Common myeloid progenitor, CD34-positive (primary cell): ENCODE measurements at regions not wholly inside any gene's neighbourhood (a gene's known extent, or its start where the extent isn't known, plus 50 kb on each side); places are given as distances from the start of the nearest gene placed in this dataset.
"Not testable (repeated sequence)": the region's sequence is repeated elsewhere in the genome, so short reads cannot be mapped to it uniquely, and the experiment has no call there.

Experiments
- CTCF ChIA-PET: fragments of 350-600 bp; sonication (Branson Sonifier 250); formaldehyde crosslinking; loops from one replicate; lab custom pipeline; 2021; ENCODE audit warnings: antibody characterized with exemption; lab: Charles Lee
- POLR2A ChIA-PET: fragments of 350-600 bp; sonication (Branson Sonifier 250); formaldehyde crosslinking; loops from one replicate; lab custom pipeline; 2021; ENCODE audit warnings: antibody characterized with exemption; lab: Charles Lee
- DNase-seq, 3 donors: peaks; one replicate each; pipeline versions ENCODE4 v3.0.0 to v3.0.0-alpha.2; 2013
- H3K27ac ChIP-seq, 2 experiments: 1 replicate in 1 of 2; 2 replicates in 1 of 2; pipeline ENCODE4 v1.7.0; 2013; ENCODE audit warnings: inconsistent platforms in 2 of 2, low read length in 2 of 2, mild to moderate bottlenecking in 2 of 2, low read depth in 1 of 2, moderate library complexity in 1 of 2; ENCODE audit not compliant: severe bottlenecking in 2 of 2, insufficient read depth in 1 of 2, poor library complexity in 1 of 2
- H3K27me3 ChIP-seq, 5 experiments: replicated peaks in 2 of 5; 1 replicate in 3 of 5; 2 replicates in 2 of 5; pipeline versions ENCODE4 v1.6.1 to v1.7.0; 2013; ENCODE audit warnings: low read length in 4 of 5, mild to moderate bottlenecking in 2 of 5, moderate library complexity in 2 of 5, inconsistent platforms in 1 of 5; ENCODE audit not compliant: insufficient read depth in 5 of 5, control insufficient read depth in 4 of 5
- H3K36me3 ChIP-seq, 4 experiments: 1 replicate in 2 of 4; 2 replicates in 2 of 4; pipeline versions ENCODE4 v1.6.1 to v1.7.0; 2013; ENCODE audit warnings: low read length in 3 of 4, control low read depth in 1 of 4, mild to moderate bottlenecking in 1 of 4; ENCODE audit not compliant: control insufficient read depth in 4 of 4, insufficient read depth in 4 of 4
- H3K4me1 ChIP-seq, 4 experiments: 1 replicate in 3 of 4; 2 replicates in 1 of 4; pipeline versions ENCODE4 v1.6.1 to v1.7.1; 2013; ENCODE audit warnings: low read length in 3 of 4, mild to moderate bottlenecking in 3 of 4, control low read depth in 1 of 4, inconsistent platforms in 1 of 4, moderate library complexity in 1 of 4; ENCODE audit not compliant: control insufficient read depth in 4 of 4, insufficient read depth in 4 of 4; ENCODE audit errors: control extremely low read depth in 1 of 4
- H3K4me3 ChIP-seq, 7 experiments: 1 replicate in 4 of 7; 2 replicates in 3 of 7; pipeline versions ENCODE4 v1.5.1 to v1.7.0; 2013; ENCODE audit warnings: mild to moderate bottlenecking in 7 of 7, low read length in 6 of 7, moderate library complexity in 6 of 7, inconsistent platforms in 2 of 7, low read depth in 2 of 7, control low read depth in 1 of 7; ENCODE audit not compliant: insufficient read depth in 4 of 7, control insufficient read depth in 1 of 7; ENCODE audit errors: extremely low read depth in 1 of 7
- H3K9me3 ChIP-seq, 5 experiments: 1 replicate in 4 of 5; 2 replicates in 1 of 5; pipeline versions ENCODE4 v1.6.1 to v1.7.1; 2013; ENCODE audit warnings: low read length in 4 of 5, mild to moderate bottlenecking in 2 of 5, inconsistent platforms in 1 of 5, low read depth in 1 of 5, moderate library complexity in 1 of 5; ENCODE audit not compliant: control insufficient read depth in 4 of 5, insufficient read depth in 2 of 5; ENCODE audit errors: control extremely low read depth in 1 of 5
- WGBS: methylation state at CpG from one replicate; pipeline ENCODE4 v1.1.5; 2013; ENCODE audit not compliant: insufficient coverage; 5-methylcytosine and 5-hydroxymethylcytosine counted together

DNA sequence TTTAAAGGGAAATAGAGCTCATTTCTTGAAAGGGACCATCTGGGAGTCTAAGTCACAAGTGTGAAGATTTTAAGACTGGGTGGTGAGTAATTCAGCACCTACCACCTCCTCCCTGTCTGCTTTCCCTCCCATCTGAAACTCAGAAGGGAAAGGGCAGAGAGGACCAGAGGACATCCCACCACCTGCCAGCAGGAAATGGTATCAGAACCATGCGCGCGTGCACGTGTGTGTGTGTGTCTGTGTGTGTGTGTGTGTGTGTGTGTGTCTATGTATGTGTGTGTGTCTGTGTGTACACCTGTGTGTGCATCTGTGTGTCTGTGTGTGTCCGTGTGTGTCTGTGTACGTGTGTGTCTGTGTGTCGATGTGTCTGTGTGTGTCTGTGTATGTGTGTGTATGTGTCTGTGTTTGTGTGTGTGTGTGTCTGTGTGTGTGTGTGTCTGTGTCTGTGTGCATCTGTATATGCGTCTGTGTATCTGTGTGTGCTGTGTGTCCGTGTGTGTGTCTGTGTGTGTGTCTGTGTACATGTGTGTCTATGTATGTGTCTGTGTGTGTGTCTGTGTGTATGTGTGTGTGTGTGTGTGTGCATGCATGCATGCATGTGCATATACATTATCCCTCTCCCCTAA, 76.8 kb downstream of the ZFP36L2 start:
- H3K9me3 ChIP-seq = no peaks in the 10 kb centered on the region
- 93% methylated on average over 3 of the region's 9 CpGs for WGBS
- H3K4me3 ChIP-seq = no peak overlapping the region
- H3K36me3 ChIP-seq = no peaks in the 10 kb centered on the region
- no peaks in the 10 kb centered on the region for H3K27me3 ChIP-seq
- H3K27ac ChIP-seq = no peak overlapping the region
- peak in 1 of 3 donors; percentile 35 for DNase-seq
- ChIA-PET POLR2A (no interaction called here), CTCF (interaction anchor here (1.0 to 2.7 kb wide), 4 partner anchors 11 to 71 kb away, joined by 3 to 9 read pairs (median 4); no protein-coding TSS in a partner anchor)
- H3K4me1 ChIP-seq = peaks cover 3 to 24% (median 16%) of the 10 kb centered on the region in 4 experiments

DNA sequence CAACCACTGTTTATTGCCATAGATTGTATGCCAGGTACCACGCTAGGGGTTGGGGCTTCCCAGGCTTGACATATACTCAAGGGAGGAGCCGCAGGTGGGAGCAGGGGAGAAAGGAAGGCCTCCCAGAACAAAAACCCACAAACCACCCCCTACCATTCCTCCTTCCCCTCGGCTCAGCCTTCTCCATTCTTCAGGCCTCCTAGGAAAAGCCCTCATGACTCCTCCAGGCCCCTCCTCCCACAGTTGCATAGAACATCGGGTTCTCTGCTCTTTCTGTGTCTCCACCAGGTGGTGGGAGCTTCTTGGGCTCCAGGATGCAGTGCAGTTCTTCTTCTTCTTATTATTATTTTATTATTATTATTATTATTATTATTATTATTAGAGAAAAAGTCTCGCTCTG, 80.3 kb downstream of the ZFP36L2 start:
- H3K27me3 ChIP-seq = no peaks in the 10 kb centered on the region
- ChIA-PET CTCF (interaction anchor here (1.4 kb wide), 1 partner anchor 10 kb away, joined by 3 read pairs; no protein-coding TSS in a partner anchor), POLR2A (no interaction called here)
- no peaks in the 10 kb centered on the region for H3K9me3 ChIP-seq
- DNase-seq = no peak
- H3K4me3 ChIP-seq = no peak overlapping the region
- no peak overlapping the region for H3K27ac ChIP-seq
- WGBS = no CpG with 5 or more reads among the region's 5 CpGs
- H3K36me3 ChIP-seq = no peaks in the 10 kb centered on the region
- peaks cover 3 to 16% (median 7%) of the 10 kb centered on the region in 4 experiments for H3K4me1 ChIP-seq

DNA sequence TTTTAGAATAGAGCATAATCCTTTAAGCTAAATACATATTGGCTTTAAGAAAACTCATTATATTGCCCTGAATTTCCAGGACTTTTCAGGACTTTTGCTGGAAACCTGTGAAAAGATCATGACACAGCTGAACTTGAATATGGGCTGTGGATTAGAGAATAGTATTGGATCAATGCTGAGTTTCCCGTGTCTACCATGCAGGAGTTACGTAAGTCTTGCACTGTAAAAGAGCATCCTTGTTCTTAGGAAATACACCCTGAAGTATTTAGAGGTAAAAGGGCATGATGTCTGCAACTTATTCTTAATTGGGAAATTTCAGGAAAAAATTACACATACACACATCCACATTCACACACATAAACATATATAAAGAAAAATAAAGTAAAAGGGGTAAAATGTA, 82.1 kb downstream of the ZFP36L2 start:
- no peak for DNase-seq
- ChIA-PET CTCF (interaction anchor here (0.6 kb wide), 1 partner anchor 28 kb away, joined by 3 read pairs; no protein-coding TSS in a partner anchor), POLR2A (interaction anchor here (0.6 to 0.7 kb wide), 2 partner anchors 8 to 196 kb away, joined by 3 read pairs; no protein-coding TSS in a partner anchor)
- no CpG with 5 or more reads among the region's 2 CpGs for WGBS
- Histone ChIP-seq H3K9me3 (no peaks in the 10 kb centered on the region), H3K27me3 (no peaks in the 10 kb centered on the region), H3K4me3 (no peak overlapping the region), H3K27ac (no peak overlapping the region), H3K36me3 (no peaks in the 10 kb centered on the region), H3K4me1 (peaks cover 3 to 25% (median 6%) of the 10 kb centered on the region in 4 experiments)

DNA sequence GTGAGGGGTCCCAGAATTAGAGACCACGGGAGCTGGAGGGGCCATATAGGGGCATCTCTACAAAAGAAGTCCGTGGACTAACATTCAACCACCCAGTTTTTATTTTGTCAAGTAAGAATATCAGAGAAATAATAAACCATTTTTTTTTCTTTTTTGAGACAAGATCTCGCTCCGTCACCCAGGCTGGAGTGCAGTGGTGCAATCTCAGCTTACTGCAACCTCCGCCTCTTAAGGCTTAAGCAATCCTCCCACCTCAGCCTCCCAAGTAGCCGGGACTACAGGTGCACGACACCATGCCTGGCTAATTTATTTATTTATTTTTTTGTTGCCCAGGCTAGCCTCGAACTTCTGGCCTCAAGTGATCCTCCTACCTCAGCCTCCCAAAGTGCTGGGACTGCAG, 82.7 kb downstream of the ZFP36L2 start:
- no peak overlapping the region for H3K27ac ChIP-seq
- H3K9me3 ChIP-seq = no peaks in the 10 kb centered on the region
- no peaks in the 10 kb centered on the region for H3K36me3 ChIP-seq
- H3K27me3 ChIP-seq = no peaks in the 10 kb centered on the region
- ChIA-PET CTCF (no interaction called here), POLR2A (interaction anchor here (0.7 kb wide), 1 partner anchor 8 kb away, joined by 3 read pairs; no protein-coding TSS in a partner anchor)
- H3K4me3 ChIP-seq = no peak overlapping the region
- DNase-seq = no peak
- 100% methylated on average over 4 of the region's 8 CpGs for WGBS
- peaks cover 3 to 25% (median 6%) of the 10 kb centered on the region in 4 experiments for H3K4me1 ChIP-seq

DNA sequence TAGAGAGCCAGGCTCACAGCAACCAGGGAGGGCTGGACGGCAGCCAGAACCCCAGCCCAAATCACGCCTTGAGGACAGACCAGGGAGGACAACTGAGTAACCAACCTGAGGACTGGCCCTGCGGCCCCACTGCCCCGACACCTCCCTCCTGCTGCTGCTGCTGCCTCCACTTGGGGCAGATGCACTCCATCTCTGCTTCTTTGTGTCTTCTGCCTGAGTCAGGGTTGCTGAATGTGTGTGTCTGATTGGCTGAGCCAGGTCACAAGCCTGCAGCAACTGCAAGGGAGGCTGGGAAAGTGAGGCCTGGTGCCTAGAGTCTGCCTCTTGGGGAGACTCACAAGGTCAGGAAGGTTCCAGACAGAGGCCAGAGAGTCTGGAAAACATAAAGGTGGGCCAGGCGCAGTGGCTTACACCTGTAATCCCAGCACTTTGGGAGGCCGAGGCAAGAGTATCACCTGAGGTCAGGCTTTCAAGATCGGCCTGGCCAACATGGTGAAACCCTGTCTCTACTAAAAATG, 83.4 kb downstream of the ZFP36L2 start:
- Histone ChIP-seq H3K27ac (no peak overlapping the region), H3K9me3 (no peaks in the 10 kb centered on the region), H3K4me3 (no peak overlapping the region), H3K36me3 (no peaks in the 10 kb centered on the region), H3K4me1 (peaks cover 3 to 31% (median 6%) of the 10 kb centered on the region in 4 experiments), H3K27me3 (no peaks in the 10 kb centered on the region)
- 93% methylated on average over 7 of the region's 7 CpGs for whole genome bisulfite sequencing
- DNase-seq = peak in 2 of 3 donors; percentile 48 to 53
- ChIA-PET POLR2A (no interaction called here), CTCF (no interaction called here)

DNA sequence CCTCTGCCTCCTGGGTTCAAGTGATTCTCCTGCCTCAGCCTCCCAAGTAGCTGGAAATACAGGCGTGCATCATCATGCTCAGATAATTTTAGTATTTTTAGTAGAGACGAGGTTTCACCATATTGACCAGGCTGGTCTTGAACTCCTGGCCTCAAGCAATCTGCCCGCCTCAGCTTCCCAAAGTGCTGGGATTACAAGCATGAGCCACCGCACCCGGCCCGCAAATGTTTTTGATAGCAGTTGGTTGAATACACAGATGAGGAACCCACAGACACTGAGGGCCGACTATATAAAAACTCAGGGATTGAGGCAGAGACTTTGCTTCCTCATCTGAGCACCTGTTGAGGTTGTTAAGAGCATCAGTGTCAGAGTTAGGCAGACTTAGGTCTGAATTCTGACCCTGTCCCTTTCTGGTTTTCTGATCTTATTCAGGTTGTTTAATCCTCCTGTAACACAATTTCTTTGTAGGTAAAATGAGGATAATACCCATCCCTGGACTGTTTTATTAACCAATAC, 84.7 kb downstream of the ZFP36L2 start:
- H3K4me3 ChIP-seq, POLR2A ChIA-PET, H3K9me3 ChIP-seq, DNase-seq, H3K36me3 ChIP-seq, H3K27ac ChIP-seq, H3K27me3 ChIP-seq: not testable (repeated sequence)
- 81% methylated on average over 6 of the region's 7 CpGs for WGBS
- H3K4me1 ChIP-seq = peaks cover 3 to 43% (median 18%) of the 10 kb centered on the region in 4 experiments
- CTCF ChIA-PET = interaction anchor here (0.9 kb wide), 1 partner anchor 79 kb away, joined by 4 read pairs; no protein-coding TSS in a partner anchor
